ENCODE measurements at regions not wholly inside any gene's neighbourhood (a gene's known extent, or its start where the extent isn't known, plus 50 kb on each side); places are given as distances from the start of the nearest gene placed in this dataset.

DNA sequence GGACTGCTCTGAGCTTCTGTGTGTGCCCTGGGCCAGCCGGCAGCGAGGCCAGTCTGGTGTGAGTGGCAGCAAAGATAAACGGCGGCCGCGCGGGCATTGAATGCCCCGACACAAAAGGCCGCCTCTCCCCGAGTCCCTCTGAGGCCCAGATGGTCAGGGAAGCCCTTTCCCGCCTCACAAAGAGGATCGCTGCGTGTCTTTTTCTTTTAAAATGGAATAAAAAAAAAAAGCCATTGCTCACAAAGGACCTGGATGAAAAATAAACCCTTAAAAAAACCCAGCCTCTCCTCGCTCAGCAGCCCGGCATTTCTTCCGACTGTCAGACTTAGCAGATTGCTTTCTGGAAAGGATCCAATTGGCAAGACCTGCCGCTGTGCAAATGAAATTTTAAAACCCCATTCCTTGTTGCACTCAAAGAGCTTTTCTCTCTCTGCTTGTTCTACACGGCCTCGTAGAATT lies 578.7 kb downstream of the BCOR start:
- DNase-seq, result no peak

DNA sequence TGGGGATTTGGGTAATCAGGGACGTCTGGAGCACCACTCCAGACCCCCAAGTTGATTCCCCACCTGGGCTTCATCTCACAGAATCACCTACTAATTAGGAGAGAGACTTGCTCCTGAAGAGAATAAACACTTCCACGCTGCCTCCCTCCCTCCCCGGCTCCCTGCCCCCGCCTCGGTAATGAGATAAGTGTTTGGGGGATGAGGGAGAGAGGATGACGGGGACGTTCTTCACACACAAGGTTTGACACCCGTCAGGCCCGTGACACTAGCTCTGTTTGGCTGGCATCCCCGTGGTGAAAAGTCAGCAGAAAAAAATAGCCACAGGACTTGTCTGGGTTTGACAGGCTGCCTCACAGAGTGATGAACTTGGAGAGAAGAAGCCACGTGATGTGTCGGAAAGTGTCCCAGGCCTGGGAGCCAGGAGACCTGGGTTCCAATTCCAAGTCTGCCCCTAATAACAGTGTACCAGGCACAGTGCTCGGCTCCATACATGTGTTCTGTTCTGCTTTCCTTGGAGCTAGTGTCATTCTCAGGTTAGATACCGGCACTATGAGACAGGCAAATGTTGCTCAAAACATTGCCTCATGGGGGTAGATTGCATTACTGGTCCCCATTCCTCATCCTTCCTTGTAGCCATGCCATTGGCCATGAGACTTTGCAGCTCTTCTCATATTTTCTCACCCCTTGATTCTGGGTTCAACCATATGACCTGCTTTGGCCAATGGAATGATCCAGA lies 578.0 kb downstream of the BCOR start:
- DNase-seq, result no peak

DNA sequence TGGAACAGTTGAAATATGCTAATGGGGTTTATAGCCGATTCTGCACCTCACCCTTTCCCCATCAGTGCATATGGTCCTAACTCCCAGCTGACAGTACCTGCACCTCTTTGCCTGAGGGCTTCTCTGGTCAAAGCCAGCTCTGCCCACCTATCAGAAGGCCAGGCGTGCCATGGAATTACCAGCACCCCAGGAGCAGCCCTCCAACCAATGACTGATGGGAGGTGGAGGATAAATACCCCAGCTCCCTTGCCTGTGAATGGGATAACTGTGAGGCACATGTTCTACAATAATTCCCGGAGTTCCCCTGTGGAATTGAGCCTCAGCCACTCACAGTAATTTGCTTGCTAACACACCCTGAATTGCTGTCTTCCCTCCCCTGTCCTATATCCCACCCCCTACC lies 572.0 kb downstream of the BCOR start:
- DNase-seq, result no peak

DNA sequence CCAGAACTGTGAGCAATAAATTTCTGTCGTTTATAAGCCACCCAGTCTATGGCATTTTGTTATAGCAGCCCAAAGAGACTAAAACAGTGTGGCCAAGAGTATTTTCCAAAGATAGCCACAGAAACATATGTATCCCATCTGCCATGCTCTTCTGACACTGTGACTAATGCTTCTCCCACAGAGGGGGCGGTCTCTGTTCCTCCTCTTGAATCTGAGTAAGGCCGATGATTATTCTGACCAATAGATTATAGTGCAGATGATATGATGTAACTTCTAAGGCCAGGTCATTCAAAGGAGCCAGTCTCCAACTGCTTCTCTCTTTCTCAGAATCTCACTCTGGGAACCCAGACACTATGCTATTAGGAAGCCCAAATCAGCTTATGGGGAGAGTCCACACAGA lies 570.7 kb downstream of the BCOR start:
- peak; percentile 68 for DNase-seq

DNA sequence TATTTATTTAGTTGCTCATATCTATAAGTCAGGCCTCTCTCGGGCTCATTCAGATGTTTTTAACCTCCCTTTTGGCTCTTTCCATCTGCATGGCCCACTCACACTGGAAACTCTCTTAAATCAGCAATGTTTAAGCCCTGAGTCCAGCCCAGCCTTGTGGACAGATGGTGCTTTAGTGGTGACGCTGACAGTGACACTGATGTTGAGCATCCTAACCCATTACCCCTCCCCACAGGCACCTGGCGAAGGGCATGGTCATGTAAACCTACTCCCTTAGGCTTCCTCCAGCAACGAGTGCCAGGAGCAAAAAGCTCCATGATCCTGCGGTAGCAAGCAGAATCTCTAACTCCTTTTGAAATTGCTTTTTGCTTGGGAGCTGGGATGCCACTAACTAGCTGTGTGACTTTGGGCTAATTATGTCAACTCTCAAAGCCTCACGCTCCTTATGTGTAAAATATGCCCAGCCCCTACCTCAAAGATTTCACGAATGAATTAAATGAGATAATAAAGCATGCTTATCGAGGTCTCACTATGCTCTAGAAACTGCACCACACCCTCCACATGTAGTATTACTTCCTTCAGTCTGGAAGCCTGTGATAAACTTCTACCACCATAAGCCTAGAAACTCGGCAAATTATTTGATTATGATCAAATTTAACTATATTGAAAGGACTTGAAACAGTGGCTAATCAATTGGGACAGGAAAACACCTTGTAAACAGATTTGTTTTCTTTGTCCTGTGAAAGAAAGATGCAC lies 569.4 kb downstream of the BCOR start:
- DNase-seq, result no peak

DNA sequence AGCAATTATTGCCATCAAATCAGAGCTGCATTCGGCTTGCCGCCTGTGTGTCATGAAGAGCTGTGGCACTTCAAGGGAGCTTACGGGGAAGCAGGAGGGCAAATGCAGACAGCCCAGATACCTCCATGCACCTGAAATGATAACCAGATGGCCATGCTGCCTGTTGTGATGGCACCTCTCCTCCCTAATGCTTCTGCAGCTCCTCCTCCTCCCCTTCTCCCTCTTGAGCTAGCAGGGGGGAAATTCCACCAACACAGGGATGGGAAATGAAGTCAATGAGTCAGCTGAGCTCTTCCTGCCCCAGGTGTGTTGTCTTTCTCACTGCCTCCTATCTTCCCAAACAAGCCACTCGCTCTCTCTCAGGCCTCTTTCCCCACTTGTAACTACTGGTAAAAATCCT lies 565.0 kb downstream of the BCOR start:
- no peak for DNase-seq

DNA sequence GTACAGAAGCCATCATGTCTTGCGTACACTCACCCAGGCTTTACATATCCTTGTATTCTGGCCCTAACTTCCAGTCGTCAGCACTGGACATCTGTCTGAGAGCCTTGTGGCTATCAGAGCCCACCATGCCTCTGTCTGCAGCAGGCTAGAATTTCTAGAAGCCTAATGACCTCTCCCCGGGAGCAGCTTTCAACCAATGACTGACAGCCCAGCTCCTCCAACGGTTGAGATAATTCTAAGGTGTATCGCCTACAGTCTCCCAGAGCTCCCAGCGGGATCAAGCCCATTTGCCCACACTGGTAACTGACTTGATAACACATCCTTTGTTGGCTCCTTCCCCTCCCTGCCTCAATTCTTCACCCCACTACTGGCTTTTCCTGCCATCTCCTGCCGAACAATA lies 562.8 kb downstream of the BCOR start:
- no peak for DNase-seq

GRCh38 chrX:39536211-39536610 lies 561.5 kb downstream of the BCOR start:
- DNase-seq, result no peak

DNA sequence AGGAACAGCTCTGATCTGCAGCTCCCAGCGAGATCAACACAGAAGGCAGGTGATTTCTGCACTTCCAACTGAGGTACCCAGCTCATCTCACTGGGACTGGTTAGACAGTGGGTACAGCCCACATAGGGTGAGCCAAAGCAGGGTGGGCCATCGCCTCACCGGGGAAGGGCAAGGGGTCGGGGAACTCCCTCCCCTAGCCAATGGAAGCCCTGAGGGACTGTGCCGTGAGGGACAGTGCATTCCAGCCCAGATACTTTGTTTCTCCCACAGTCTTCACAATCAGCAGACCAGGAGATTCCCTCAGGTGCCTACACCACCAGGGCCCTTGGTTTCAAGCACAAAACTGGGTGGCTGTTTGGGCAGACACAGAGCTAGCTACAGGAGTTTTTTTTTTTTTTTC lies 555.9 kb downstream of the BCOR start:
- DNase-seq, result no peak

GRCh38 chrX:39542316-39542715 lies 555.4 kb downstream of the BCOR start:
- DNase-seq, result no peak

- no peak for DNase-seq
Observed at GRCh38 chrX:39550795-39551361, 546.9 kb downstream of the BCOR start.

GRCh38 chrX:39551762-39552161 lies 546.0 kb downstream of the BCOR start:
- DNase-seq, result peak; percentile 2

- DNase-seq, result no peak
Observed at GRCh38 chrX:39555431-39555830, 542.3 kb downstream of the BCOR start.

- no peak for DNase-seq
Observed at GRCh38 chrX:39556056-39556455, 541.7 kb downstream of the BCOR start.

DNA sequence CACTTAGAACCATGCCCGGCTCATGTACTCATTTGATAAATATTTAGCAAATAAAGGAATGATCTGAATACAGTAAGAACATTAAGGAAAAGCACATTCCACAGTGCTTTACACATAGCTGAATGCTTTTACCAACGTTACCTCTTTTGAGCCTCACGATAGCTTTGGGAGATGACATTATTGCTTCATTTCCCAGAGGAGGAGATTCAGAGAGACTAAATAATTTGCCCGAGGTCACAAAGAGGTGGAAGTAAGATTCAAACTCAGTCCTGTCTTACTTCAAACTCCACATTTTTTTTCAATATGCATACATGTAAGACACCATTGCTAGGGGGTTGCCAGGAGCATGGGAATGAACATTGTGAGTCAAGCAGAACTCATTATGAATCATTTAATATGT lies 538.5 kb downstream of the BCOR start:
- DNase-seq, result no peak

DNA sequence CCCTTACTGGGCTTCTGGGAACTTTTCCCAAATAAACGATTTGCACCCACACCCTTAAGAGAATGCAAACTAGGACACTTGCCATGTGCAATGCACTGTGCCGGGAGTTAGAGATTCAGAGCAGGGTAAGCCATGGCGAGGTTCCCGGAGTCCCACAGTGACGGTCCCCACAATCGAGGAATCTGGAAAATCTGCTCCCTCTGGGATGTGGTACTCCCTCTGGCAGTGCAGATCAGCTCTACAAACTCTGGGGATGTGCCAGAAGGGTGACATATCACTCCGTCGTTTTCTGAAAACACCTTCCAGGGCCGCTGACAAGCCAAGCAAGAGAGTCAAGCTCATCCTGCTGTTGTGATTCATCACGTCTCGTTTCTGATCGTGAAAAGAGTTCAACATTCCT lies 537.5 kb downstream of the BCOR start:
- DNase-seq, result no peak

DNA sequence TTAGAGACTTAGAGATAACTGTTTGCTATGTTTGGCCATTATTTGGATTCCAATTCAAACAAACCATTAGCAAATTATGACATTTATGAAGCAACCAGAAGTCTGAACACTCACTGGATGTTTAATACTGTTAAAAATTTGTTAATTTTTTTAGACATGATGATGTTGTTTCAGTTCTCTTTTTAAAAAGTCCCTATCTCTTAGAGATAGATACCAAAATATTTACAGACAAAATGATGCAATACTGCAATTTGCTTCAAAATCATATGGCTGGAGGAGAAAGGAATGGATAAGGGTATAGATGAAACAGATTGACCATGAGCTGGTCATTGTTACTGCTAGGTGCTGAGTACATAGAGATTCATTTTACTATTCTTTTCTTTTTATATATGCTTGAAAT lies 534.6 kb downstream of the BCOR start:
- peak; percentile 54 for DNase-seq

GRCh38 chrX:39564751-39565150 lies 533.0 kb downstream of the BCOR start:
- no peak for DNase-seq

GRCh38 chrX:39574178-39574577 lies 523.6 kb downstream of the BCOR start:
- DNase-seq, result no peak

DNA sequence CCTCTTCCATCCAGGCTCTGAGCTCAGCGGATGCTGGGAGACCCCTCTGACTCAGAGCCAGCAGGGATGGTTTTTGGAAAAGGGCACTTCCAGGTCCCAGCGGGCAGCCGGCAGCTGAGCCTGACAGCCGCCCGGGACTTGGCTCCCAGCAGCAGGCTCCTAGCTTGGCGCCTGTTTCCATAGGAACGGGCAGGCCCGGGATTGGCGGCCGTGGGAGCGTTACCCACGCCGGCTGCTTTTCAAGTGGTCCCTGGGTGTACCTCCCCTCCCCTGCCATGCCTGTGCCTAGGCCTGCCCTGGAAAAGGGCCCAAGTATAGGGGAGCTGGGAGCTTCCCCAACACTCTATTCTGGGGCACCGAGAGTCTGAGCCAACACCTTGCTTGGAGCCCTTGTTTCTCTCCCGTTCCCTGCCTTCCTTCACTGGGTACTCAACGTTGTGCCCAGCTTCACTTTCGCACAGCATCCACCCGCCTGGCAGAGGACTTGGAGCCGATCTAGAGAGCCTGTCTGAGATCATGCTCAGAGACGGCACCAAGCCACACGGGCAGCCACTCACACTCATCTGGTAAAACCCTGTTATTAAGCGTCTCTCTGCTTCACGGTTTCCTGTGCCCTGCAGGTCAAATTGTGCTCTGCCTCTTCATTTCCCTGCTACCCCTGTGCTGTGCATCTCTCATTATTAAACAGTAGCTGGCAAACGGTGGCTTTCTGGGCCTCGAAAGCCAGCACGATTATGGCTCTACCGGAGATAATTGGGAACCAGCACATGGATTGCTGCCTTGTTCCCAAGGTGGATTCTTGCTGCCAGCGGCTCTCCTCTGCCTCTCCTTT lies 521.5 kb downstream of the BCOR start:
- DNase-seq, result no peak

- no peak for DNase-seq
Observed at GRCh38 chrX:39577206-39577984, 520.4 kb downstream of the BCOR start.

All from inflammatory macrophage treated with lipopolysaccharide for 4 hours (primary cell).